IPS-NIHi7 (cell line): ENCODE measurements at regions not wholly inside any gene's neighbourhood (a gene's known extent, or its start where the extent isn't known, plus 50 kb on each side); places are given as distances from the start of the nearest gene placed in this dataset.

Source experiments
- DNase-seq: peaks from one replicate; pipeline ENCODE4 v3.0.0; 2012; ENCODE audit warnings: mixed read lengths; ENCODE audit errors: extremely low spot score

DNA sequence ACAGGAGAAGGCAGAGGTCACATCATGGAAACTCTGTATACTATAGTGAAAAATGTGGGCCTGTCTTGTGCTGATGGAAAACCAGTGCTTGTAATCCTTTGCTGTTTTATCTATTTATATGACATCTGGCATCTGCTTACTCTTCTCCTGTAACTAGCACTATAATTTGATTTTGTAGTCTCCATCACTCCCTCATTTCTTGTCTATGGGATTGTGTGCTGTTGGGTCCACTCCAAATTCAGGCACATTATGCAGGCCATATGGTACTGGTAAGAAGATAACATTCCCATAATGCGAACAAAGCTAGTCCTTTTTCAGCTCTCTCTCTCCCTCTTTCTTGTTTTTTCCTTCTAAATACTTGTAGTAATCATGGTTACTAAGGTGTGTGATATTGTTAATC, 581.2 kb upstream of the IGFBP7 start:
- DNase-seq = no peak

DNA sequence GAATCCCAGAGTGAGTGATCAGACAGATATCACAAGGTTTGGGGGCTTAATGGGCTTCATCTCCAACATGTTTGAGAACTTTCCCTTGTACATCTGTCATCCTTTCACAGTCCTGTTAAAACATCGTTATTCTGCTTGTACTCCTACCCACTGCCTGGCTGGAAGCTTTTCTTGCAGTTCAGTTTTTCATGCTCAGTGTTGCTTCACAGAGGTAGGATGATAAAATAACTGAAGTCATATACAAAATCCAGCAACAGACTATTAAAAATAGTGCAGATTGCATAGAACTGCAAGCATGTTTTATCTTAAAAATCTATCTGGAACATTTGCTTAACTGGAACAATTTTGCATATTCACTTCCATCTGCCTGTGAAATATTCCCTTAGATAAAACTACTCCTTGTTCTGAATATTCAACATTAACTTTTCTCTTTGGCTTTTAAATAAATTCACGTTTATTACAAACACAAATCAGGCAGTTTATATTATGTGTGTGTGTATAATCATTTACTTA, 579.6 kb upstream of the IGFBP7 start:
- DNase-seq = no peak

DNA sequence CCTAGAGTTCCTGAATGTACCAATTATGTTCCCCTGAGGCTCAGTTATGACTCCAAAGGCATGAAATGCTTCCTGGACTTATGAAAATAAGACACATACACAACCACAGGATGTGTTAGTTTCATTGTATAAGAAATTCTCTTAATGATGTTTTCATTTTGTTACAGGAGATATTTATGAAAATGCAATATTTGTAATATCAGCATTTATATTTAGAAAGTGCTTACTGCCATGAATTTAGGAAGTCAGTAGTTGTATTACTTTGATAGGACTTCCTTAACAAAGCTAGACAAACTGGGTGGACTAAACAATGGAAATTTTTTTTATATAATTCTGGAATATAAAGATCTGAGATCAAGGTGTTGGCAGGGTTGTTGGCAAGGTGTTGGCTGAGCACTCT, 572.1 kb upstream of the IGFBP7 start:
- DNase-seq = no peak

DNA sequence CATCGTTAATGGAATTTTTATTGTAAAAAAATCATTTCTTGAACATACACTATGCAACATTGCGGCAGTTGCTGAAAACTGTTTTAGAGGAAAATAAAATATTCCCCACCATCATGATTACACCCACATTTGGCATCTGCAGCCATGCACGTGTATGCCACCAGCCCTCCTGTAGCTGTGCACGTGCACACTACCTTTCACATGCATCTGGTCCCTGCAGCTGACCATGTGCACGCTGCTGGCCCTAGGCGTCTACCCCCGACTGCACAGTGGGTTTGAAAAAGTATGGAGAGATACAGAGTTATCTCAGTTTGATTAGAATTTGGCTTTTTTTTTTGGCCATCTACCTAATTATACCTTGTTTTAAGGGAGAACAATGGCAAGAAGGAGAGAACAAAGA, 569.8 kb upstream of the IGFBP7 start:
- DNase-seq = no peak

DNA sequence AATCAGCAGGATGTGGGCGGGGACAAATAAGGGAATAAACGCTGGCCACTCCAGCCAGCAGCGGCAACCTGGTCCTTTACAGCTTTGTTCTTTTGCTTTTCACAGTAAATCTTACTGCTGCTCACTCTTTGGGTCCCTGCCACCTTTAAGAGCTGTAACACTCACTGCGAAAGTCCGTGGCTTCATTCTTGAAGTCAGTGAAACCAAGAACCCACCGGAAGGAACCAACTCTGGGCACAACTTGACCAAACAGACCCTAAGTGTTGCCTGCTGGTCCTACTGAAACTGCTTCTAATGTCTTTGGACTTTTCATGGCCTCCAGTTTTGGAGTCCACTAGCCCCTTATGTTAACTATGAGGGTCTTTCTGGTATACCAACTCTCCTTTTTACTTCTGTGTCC, 566.2 kb upstream of the IGFBP7 start:
- DNase-seq = no peak

DNA sequence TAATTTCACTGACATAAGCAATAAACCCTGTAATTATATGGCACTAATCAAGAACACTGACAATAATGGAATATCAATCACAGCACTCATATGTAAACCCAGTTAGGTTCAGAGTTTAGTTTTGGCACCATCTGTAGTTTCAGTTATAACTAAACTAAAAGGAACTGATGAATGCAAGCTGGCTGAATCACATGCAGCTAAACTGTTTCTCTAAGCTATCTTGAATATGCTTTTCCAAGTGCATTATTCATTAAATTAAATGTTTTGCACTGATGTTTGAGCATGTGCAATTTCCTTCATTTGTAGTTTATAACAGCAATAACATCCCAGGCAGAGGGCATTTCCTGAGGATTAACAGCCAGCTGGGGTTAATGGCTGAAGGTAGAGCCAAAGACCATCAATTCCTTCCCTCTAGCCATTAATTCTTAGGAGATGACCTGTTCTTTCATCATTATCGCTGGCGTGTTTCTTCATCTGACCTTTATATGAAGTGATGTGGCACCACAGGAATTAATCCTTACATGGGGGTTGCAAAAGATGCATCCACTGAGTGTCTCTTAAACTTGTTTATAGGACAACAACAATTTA, 562.8 kb upstream of the IGFBP7 start:
- DNase-seq = no peak

DNA sequence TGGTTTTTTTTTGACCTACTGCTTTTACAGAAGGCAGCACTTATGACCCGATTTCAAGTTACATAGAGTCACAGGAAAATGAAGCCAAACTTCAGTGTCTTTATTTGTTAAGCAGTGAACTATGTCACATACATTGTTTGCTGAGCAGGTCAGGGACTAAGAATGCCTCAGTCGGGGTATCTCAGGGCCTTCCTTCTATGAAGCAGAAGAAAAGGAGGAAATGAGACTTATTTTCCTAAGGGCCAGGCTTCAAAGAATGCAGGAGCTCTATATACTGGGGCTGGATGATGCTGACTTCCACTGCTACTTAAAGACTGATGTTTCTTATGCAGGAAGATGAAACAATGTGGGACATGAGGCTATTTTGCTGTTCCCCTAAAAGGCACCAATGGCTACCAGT, 558.4 kb upstream of the IGFBP7 start:
- no peak for DNase-seq

DNA sequence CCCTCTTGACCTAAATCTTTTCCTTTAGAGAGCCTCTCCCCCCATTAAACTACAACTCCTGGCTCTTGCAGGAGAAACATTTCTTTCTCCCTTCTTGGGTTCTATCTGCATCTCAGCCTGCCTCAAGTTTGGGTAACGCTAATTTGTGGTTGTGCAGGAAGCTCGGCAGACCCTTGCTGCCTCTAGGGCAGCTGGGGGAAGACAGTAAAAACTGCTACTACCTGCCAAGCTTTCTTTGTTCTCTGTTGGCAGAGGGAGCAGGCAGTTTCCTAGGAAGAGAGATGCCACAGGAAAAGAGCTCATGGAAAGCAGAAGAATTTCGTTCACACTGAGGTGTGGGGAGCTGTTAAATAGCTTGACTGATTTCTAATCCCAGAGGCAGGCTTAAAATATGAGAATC, 555.6 kb upstream of the IGFBP7 start:
- no peak for DNase-seq

DNA sequence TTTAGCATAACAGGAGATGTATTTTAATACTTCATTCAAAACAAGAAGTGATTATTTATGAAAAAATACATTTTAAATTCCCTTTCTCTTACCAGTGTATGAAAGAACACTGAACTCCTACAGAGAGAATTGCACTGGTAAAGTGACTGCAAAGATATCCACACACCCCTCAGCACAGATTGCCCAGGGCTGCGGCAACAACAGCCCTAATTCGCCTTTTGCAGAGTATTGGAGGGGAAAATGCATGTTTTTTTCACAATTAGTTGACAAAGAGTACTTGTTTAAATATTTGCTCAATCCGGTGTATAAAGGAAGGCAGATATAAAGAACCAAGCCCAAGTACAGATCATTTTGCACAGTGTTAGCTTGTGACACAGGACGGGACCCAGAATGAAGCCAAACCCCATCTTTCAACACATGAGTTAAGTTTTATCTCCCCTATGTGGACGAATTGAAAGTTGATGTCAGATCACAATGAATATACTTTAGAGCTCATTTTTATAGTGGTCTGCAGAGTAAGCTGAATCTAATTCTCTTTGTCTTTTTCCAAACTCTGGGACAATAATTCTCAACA, 551.4 kb upstream of the IGFBP7 start:
- DNase-seq = no peak

DNA sequence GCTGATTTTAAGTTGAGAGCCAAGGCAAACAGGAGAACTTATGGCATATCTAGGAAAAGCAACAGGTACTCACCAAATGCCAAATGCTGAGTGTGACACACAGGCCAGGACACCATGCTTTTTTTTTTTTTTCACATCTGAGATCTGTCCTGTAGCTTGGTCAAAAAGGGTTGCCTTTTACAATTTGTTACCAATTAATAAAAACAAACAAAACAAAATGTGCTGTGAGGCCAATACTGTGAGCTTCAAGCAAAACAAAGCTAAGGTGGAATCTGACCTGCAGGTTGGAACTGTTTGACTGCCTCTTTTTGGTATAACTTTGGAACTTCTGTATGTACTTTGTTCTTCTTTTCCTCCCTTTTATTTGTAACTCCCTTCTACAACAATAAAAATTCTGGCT, 548.5 kb upstream of the IGFBP7 start:
- no peak for DNase-seq

DNA sequence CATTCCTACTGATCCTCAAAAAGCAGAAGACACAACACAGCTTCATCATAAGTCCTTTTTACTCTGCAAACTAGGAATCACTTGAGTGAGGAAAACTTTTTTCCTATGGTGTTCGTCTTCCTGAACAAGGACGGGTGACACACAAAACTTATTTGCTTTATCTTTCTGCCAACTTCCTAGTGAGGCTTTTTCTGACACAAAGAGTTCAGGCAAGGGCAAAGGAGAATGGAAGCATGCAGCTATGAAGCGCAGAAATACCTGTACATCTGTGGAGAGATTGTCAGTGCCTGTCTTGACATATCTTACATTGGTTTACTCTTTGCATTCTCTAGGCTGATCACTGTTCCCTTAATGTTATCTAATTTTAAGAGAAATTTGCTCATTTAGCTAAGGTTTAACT, 548.0 kb upstream of the IGFBP7 start:
- DNase-seq = no peak

DNA sequence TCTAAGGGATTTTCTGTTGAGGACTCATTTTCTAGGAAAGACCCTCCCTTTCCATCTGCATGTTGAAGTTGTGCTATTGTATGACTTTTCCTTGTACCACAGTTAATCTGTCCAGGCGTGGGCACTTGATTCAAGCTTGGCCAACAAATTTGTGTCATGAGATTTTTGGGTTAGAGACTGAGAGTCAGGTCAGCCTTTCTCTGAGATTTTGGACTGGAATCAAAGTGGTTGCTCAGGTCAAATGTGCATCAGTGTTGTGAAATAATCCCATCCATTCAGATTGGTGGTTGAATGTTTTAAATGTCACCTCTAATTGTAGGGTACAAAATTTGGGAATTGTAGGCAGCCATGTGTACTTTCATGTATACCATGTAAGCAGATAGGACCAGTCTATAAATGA, 545.2 kb upstream of the IGFBP7 start:
- DNase-seq = no peak

DNA sequence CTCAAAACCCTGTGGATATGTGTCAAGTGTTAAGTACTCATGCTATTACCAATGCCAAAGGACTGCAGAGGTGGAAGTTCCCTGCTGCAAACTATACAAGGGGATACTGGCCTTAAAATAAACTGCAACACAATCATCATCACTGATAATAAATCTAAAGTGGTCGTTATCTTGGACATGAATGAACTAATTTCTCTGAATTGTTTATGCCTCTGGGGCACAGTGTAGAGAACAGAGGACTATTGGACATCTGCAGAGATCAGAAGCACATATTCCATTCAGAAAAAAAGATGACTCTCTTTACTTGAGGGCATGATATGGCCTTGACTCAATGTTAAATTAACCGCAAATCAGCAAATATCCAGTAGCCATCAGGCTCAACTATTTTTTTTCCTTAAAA, 542.6 kb upstream of the IGFBP7 start:
- no peak for DNase-seq

DNA sequence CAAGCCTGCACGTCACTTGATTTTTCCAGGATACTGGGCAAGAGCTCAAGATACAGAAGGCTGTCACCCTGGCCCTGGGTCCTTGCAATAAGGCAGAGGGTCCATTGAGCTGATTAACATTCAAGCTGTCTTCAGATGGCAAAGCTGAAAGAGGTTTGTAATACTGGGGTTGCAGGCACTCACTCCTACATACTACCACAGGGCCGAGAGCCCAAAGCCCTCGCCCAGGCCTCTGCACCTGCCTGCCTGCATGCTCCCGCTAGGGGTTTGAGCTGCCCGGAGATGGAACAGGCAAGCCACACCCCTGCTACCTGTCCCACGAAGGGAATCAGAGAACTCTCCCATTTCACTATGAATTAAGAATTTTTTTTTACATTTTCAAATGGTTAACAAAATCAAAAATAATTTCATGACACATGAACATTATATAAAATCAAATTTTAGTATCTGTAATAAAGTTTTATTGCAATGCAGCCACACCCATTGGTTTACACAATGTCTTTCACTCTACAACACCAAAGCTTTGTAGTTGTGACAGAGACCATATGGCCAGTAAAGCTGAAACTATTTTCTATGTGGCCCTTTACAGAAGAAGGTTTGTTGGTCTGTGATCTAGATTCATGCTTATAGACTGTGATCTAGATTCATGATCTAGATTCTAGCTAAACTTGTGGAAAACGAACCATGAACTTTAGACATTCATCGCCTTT, 530.4 kb upstream of the IGFBP7 start:
- DNase-seq = no peak

DNA sequence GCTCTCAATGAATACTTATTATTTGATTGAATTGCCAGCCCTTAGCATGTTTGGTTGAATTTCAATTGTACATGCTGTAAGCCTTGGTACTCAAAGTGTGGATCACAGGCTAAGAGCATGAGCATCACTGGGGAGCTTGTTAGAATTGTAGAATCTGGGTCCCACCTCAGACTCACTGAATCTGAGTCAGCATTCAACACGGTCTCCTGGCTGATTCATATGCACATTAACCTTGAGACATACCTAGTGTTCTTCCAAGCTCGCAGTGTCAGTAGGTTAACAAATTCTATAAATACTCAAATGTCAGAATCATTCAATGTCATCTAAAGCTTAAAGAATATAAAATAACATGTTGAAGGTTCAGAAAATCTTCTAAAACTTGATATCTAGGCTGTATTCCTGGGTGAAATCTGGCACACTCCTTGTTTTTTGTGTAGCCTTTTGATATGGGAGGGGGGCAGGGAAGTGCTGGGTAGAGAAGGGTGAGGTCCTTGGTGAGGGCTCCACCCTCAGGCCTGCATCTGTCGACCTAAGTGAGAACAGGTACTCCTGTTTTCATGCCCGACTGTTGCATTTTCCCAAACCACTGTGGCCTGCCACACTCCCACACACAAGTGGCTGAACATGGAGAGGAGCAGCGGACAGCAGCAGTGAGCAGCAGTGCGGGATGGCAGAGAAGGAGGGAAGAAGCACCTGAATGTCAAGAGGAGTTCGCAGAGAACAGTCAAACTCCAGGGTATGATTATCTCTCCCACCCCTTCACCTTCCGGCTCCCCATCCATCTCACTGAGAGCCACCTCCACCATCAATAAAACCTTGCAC, 529.6 kb upstream of the IGFBP7 start:
- no peak for DNase-seq

DNA sequence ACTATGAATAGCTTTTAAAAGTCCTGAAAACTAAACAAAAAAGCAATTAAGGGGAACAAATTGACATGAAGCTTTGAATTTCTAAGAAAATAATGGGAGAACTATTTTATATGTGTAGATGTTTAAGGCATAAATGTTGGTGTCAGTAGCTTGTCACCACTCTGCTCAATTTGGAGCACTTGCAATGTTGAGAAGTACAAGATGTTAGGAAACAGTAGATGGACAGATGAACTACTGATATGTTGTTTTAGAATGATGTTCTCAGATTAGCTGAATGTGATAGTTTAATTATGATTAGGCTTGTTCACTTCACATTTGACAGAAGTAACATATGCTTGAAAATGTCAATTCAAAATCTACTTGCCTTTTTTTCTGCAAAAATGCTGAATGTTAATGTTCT, 525.7 kb upstream of the IGFBP7 start:
- DNase-seq = no peak

DNA sequence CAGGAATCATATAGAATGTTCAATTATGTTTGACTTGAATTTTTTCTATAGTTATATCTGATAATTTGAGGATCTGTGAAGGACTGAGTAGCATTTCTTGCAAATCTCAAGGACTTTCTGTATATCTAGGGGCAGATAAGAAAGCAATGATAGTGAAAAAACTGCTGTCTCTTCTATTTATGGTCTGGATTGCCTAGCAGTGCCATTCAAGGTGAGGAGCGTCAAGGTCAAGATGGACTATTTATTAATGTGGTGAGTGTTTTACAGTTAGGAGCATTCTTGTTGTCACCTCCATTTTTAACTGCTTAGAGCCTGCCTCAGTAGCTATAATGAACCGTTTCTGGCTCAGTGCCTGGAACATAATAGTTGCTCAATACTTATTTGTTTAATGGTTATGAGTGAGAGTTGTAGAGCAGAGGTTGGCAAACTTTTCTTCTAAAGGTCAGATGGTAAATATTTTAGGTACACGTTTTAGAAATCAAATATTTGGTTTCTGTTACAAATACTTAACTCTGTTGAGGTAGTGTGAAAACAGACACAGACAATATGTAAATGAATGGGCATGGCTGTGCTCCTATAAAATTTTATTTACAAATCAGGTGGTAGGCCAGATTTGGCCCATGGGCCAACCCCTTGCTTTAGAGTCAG, 523.2 kb upstream of the IGFBP7 start:
- DNase-seq = no peak

DNA sequence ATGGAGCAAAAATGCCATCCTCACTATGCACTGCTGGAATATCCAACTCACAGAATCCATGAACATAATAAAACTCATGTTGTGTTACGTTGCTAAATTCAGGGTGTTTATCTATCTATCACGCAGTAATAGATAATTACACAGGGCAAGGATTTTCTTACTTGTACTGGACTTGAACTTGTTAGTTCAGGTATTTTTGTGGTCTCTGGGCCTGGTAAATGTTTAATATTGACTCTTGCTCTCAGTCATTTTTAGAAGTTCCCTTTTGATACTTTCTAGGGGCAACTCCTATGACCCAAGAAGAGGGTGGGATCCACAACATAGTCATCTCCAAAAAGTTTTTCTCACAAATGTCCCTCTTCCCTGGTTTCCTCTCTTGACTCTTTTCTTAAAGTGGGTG, 522.4 kb upstream of the IGFBP7 start:
- no peak for DNase-seq

DNA sequence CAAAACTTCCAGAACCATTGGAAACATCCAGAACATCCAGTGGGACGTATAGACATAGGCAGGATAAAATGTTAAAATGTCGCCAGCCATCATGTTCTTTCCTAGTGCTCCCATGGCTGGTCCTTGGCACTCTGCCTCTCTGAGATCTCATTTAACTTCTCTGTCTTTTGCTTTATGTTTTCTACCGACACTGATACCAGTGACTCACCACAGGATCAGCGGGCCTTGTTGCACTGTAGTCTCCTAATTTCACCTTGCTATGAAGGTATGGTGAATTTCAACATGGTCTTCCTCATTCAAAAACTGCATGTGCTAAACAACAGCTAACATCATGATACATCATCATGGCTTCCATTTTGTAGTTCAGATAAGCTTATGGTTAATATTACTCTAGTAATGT, 521.0 kb upstream of the IGFBP7 start:
- DNase-seq = no peak

DNA sequence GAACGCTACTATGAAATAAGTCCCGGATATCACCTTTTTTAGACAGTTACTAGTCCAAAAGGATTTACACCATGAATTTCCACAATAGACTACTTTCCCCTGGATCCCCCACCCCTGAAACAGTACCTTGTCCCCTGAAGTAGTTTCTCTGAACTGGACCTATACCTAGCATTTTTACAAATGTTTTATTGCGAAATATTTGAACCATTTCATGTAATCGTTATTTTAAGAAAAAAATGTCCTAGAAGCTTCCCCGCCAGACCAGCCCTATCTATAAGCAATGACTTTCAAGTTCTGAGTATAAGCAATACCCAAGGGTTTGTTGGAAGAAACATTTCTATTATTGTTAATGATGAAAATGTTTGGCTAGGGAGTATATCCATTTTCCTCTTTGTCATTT, 517.8 kb upstream of the IGFBP7 start:
- no peak for DNase-seq

DNA sequence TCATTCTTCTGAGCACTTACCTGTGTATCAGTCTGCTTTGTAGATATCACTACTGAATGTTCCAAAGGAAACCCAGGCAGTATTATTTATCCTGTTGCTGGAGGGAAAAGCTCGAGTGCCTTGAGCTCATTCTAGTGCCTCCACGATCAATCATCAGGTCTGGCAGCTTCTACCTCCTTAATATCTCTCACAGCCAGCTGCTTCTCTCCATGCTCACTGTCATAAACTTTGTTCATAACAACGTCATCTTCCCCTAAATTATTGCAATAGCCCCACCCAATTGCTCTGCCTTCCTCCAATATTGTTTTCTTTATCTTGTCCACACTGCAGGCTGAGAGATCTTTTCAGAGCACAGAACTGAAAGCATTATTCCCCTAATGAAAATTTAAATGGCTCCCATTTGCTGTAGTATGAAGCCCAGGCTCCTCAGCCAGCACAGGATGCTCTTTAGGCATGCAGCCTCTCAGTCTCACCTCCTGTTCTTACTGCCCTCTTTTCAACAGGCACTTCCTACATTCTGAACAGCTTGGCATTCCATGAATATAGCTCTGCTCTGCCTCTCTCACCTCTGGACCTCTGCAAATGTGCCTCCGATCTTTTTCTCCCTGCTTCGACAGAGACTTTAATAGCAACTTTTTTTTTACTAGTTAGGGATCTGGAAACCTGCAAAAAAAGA, 504.2 kb upstream of the IGFBP7 start:
- peak; percentile 11 for DNase-seq

DNA sequence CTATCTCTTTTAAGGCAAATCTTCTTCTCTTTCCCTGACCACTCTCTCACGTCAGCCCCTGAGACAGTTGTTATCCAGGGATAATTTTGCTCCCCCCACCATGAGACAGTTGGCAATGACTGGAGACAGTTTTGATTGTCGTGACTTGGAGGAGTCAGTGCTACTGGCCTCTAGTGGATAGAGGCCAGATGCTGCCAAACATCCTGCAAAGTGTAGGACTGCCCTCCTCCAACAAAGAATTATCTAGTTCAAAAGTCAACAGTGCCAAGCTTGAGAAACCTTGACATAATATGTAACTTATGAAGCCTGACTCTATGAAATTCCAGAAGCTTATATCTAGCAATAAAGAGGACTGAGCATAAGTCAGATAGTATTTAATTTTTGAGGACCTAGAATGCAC, 502.1 kb upstream of the IGFBP7 start:
- no peak for DNase-seq
